Sigmoid colon (tissue), 6 donors: ENCODE measurements at regions not wholly inside any gene's neighbourhood (a gene's known extent, or its start where the extent isn't known, plus 50 kb on each side); places are given as distances from the start of the nearest gene placed in this dataset.
A peak's percentile ranks its signal among the peaks of the same experiment; 100 is the strongest.

Experiments
- DNase-seq: peaks from one replicate; pipeline ENCODE4 v3.0.0-alpha.2; 2019
- H3K27ac ChIP-seq, 4 donors: fragments of 200-600 bp; sonication (generic); one replicate each; pipeline ENCODE4 v1.5.1; 2016 to 2019; ENCODE audit warnings: mild to moderate bottlenecking in 1 of 4
- H3K27me3 ChIP-seq, 3 donors: fragments of 200-600 bp; sonication (generic); one replicate each; pipeline ENCODE4 v1.5.1; 2019; ENCODE audit warnings: mild to moderate bottlenecking in 1 of 3
- H3K36me3 ChIP-seq, 4 donors: fragments of 200-600 bp; sonication (generic); one replicate each; pipeline ENCODE4 v1.5.1; 2016 to 2019
- H3K4me1 ChIP-seq, 4 donors: fragments of 200-600 bp; sonication (generic); one replicate each; pipeline ENCODE4 v1.5.1; 2017 to 2019
- H3K4me3 ChIP-seq, 4 donors: fragments of 200-600 bp; sonication (generic); one replicate each; pipeline ENCODE4 v1.5.1; 2017 to 2019; ENCODE audit warnings: mild to moderate bottlenecking in 2 of 4, moderate library complexity in 1 of 4
- H3K9me3 ChIP-seq, 4 donors: fragments of 200-600 bp in 3 of 4; sonication (generic) in 3 of 4; one replicate each; pipeline versions ENCODE4 v1.5.1 to v1.6.1; 2013 to 2019
- EP300 ChIP-seq, 4 donors: sonication (generic); formaldehyde crosslinking; IDR thresholded peaks; one replicate each; pipeline ENCODE4 v1.6.1; 2017; ENCODE audit warnings: antibody characterized with exemption in 4 of 4
- POLR2A ChIP-seq, 2 donors: fragments of 450-650 bp; IDR thresholded peaks; one replicate each; pipeline ENCODE4 v1.6.1; 2016; ENCODE audit warnings: antibody characterized with exemption in 2 of 2, mild to moderate bottlenecking in 2 of 2, moderate library complexity in 2 of 2
- POLR2AphosphoS5 ChIP-seq, 4 donors: sonication (generic); formaldehyde crosslinking; IDR thresholded peaks; one replicate each; pipeline ENCODE4 v1.6.1; 2017; ENCODE audit warnings: antibody characterized with exemption in 4 of 4
- WGBS, 2 donors: extraction: QIAGEN DNeasy Blood & Tissue Kit; methylation state at CpG; one replicate each; pipeline ENCODE4 v1.1.7; 2013; 5-methylcytosine and 5-hydroxymethylcytosine counted together
- intact Hi-C: fragments of 100-400 bp; cut with DNase I; formaldehyde crosslinking; loops from one replicate; pipeline ENCODE4 v1.15.1; 2023
- TF ChIP-seq, protein P1 (sequence below), 4 experiments: fragments of 450-650 bp in 3 of 4; fragments of 200-600 bp in 1 of 4; IDR thresholded peaks; one replicate each; pipeline ENCODE4 v1.5.1; 2016 to 2019; ENCODE audit warnings: antibody characterized with exemption in 4 of 4, mild to moderate bottlenecking in 3 of 4, moderate library complexity in 2 of 4
- donor health status: healthy with polysubstance abuse.
- donor health status: healthy.

DNA sequence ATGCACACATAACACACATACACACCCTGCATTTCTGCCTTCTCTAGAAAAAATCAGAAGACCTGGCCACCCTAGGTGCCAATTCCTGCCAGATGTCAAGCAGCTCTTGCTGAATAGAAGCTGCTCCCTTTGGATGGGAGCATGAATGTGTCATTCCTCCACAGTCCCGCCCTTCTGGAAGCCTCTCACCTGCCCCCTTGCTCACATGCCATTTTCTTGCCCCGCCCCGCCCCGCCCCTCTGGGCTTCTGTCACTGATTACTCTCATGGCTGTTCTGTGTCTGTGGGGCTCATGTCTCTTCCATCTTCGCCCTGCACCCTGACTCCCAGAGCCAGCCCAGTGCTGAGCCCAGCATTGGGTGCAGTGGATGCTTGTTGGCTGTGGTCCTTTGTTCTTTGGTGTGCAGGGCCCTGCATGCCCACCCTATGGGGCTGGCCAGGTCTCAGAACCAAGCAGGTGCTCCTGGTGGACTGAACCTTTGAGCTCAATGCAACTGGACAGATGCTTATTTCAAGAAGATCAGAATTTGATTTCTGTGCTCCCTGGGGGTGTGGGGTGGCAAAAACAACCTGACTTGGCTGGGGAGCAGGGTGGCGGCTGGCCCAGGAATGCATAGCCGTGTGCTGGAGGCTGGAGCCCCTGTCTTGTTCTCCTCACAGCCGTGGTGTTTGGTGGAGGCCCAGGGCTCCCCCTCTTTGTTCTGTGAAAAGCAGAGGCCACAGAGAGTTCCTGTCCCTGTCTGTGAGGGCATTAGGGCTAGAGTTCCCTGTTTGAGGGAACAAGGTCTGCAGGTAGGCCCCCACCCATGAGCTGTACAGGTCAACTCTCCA, 140.6 kb upstream of the GLI2 start:
- TF ChIP-seq, protein P1, sequence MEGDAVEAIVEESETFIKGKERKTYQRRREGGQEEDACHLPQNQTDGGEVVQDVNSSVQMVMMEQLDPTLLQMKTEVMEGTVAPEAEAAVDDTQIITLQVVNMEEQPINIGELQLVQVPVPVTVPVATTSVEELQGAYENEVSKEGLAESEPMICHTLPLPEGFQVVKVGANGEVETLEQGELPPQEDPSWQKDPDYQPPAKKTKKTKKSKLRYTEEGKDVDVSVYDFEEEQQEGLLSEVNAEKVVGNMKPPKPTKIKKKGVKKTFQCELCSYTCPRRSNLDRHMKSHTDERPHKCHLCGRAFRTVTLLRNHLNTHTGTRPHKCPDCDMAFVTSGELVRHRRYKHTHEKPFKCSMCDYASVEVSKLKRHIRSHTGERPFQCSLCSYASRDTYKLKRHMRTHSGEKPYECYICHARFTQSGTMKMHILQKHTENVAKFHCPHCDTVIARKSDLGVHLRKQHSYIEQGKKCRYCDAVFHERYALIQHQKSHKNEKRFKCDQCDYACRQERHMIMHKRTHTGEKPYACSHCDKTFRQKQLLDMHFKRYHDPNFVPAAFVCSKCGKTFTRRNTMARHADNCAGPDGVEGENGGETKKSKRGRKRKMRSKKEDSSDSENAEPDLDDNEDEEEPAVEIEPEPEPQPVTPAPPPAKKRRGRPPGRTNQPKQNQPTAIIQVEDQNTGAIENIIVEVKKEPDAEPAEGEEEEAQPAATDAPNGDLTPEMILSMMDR (IDR thresholded peaks at IDR 0.05), result no peak
- TF ChIP-seq POLR2AphosphoS5 (IDR thresholded peaks at IDR 0.05) (no peak), EP300 (IDR thresholded peaks at IDR 0.05) (no peak), POLR2A (IDR thresholded peaks at IDR 0.05) (no peak)
- Histone ChIP-seq H3K27me3 (no peaks in the 10 kb centered on the region), H3K4me1 (peaks cover 0 to 8% (median 2%) of the 10 kb centered on the region in 4 donors), H3K4me3 (no peak overlapping the region), H3K36me3 (no peaks in the 10 kb centered on the region), H3K9me3 (no peaks in the 10 kb centered on the region), H3K27ac (no peak overlapping the region)
- DNase-seq, result no peak
- intact Hi-C loops, result no loop called here
- 43 to 64% methylated on average over 8 of the region's 8 CpGs for WGBS, 2 donors

GRCh38 chr2:120595739-120596138, 139.9 kb upstream of the GLI2 start:
- no peaks in the 10 kb centered on the region for H3K27me3 ChIP-seq
- intact Hi-C loops, result no loop called here
- WGBS, 2 donors, result 81 to 82% methylated on average over 1 of the region's 1 CpG
- H3K9me3 ChIP-seq, result no peaks in the 10 kb centered on the region
- H3K36me3 ChIP-seq, result no peaks in the 10 kb centered on the region
- DNase-seq, result no peak
- no peak for TF ChIP-seq POLR2AphosphoS5 (IDR thresholded peaks at IDR 0.05)
- TF ChIP-seq POLR2A (IDR thresholded peaks at IDR 0.05), result no peak
- TF ChIP-seq, protein P1 (IDR thresholded peaks at IDR 0.05), result no peak
- TF ChIP-seq EP300 (IDR thresholded peaks at IDR 0.05), result no peak
- peaks cover 0 to 8% (median 2%) of the 10 kb centered on the region in 4 donors for H3K4me1 ChIP-seq
- no peak overlapping the region for H3K4me3 ChIP-seq
- H3K27ac ChIP-seq, result peak overlapping the region in 1 of 4 donors; percentile 59

- TF ChIP-seq POLR2AphosphoS5 (IDR thresholded peaks at IDR 0.05), result no peak
- TF ChIP-seq, protein P1 (IDR thresholded peaks at IDR 0.05), result no peak
- TF ChIP-seq EP300 (IDR thresholded peaks at IDR 0.05), result no peak
- no peak for TF ChIP-seq POLR2A (IDR thresholded peaks at IDR 0.05)
- Histone ChIP-seq H3K4me1 (peaks cover 0 to 8% (median 2%) of the 10 kb centered on the region in 4 donors), H3K27me3 (no peaks in the 10 kb centered on the region), H3K36me3 (no peaks in the 10 kb centered on the region), H3K4me3 (no peak overlapping the region), H3K9me3 (no peaks in the 10 kb centered on the region), H3K27ac (peak overlapping the region in 3 of 4 donors; percentile 43 to 59 (median 47))
- DNase-seq, result no peak
- intact Hi-C loops, result no loop called here
- WGBS, 2 donors, result 84 to 87% methylated on average over 16 of the region's 16 CpGs
Observed at GRCh38 chr2:120596191-120596811, 139.4 kb upstream of the GLI2 start.

DNA sequence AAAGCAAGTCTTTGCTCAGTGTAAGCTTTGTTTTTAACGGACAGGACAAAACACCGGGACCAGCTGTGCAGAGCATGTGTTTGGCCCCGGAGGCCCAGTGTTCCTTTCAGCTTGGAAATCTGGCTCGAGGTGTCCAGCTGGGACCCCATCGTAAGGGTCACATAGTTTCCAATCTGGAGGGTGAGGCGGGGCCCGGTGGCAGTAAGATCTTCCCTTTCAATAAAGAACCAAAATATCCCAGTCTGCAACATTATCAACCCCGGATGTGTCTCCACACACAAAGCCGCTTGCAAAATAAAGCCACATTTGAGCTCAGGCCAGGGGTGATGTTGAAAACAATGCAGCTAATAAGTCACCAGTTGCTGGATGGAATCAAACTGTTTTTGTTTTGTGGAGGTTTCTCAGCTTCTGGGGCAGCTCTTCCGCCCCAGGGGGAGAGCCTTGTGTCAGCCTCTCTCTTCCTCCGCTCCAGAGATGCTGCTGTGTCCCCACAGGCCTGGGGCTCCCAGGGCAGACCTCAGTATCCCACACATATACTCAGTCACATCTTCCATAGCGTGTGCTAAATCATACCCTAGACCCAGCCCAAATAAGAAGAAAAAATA, 138.6 kb upstream of the GLI2 start:
- WGBS, 2 donors, result 77 to 80% methylated on average over 12 of the region's 12 CpGs
- H3K9me3 ChIP-seq, result no peaks in the 10 kb centered on the region
- H3K27ac ChIP-seq, result peak overlapping the region in 2 of 4 donors; percentile 47 to 59
- TF ChIP-seq, protein P1 (IDR thresholded peaks at IDR 0.05), result no peak
- TF ChIP-seq POLR2AphosphoS5 (IDR thresholded peaks at IDR 0.05), result peak in 2 of 4 donors; percentile 19 to 29
- DNase-seq, result peak; percentile 89
- peaks cover 0 to 8% (median 2%) of the 10 kb centered on the region in 4 donors for H3K4me1 ChIP-seq
- no peaks in the 10 kb centered on the region for H3K27me3 ChIP-seq
- no peak overlapping the region for H3K4me3 ChIP-seq
- no peaks in the 10 kb centered on the region for H3K36me3 ChIP-seq
- intact Hi-C loops, result no loop called here
